Skeletal muscle satellite cell (primary cell): ENCODE measurements at regions not wholly inside any gene's neighbourhood (a gene's known extent, or its start where the extent isn't known, plus 50 kb on each side); places are given as distances from the start of the nearest gene placed in this dataset.

Experiments
- H3K27me3 ChIP-seq: 2 replicates; pipeline ENCODE4 v1.7.0; 2013; ENCODE audit warnings: low read length; ENCODE audit not compliant: control insufficient read depth, insufficient read depth
- H3K36me3 ChIP-seq: 2 replicates; pipeline ENCODE4 v1.7.0; 2013; ENCODE audit warnings: mild to moderate bottlenecking, control low read depth, low read length; ENCODE audit not compliant: insufficient read depth
- H3K4me1 ChIP-seq: 2 replicates; pipeline ENCODE4 v1.7.0; 2013; ENCODE audit warnings: low read length; ENCODE audit not compliant: control insufficient read depth, insufficient read depth
- H3K4me2 ChIP-seq: 2 replicates; pipeline ENCODE4 v1.7.0; 2013; ENCODE audit warnings: mild to moderate bottlenecking, low read length
- H3K4me3 ChIP-seq: 2 replicates; pipeline ENCODE4 v1.7.0; 2013; ENCODE audit warnings: low read length
- H3K9ac ChIP-seq: 2 replicates; pipeline ENCODE4 v1.7.0; 2013; ENCODE audit warnings: mild to moderate bottlenecking, low read depth, low read length, moderate library complexity
- H3K9me3 ChIP-seq: replicated peaks from 2 replicates; pipeline ENCODE4 v1.7.0; 2013; ENCODE audit warnings: mild to moderate bottlenecking, control low read depth, low read length

- Histone ChIP-seq H3K9me3 (no peaks in the 10 kb centered on the region), H3K9ac (no peak overlapping the region), H3K4me2 (no peak overlapping the region), H3K4me3 (no peak overlapping the region), H3K4me1 (no peaks in the 10 kb centered on the region), H3K27me3 (peaks cover 20% of the 10 kb centered on the region), H3K36me3 (no peaks in the 10 kb centered on the region)
Measured at GRCh38 chrX:40325161-40325560, 227.4 kb upstream of the BCOR start.

GRCh38 chrX:40323977-40324376 lies 226.2 kb upstream of the BCOR start:
- no peaks in the 10 kb centered on the region for H3K9me3 ChIP-seq
- H3K4me3 ChIP-seq, result no peak overlapping the region
- no peaks in the 10 kb centered on the region for H3K36me3 ChIP-seq
- H3K4me1 ChIP-seq, result no peaks in the 10 kb centered on the region
- H3K27me3 ChIP-seq, result peaks cover 20% of the 10 kb centered on the region
- H3K9ac ChIP-seq, result no peak overlapping the region
- no peak overlapping the region for H3K4me2 ChIP-seq

GRCh38 chrX:40320819-40321218 lies 223.1 kb upstream of the BCOR start:
- peaks cover 18% of the 10 kb centered on the region for H3K27me3 ChIP-seq
- no peak overlapping the region for H3K4me3 ChIP-seq
- peaks cover 8% of the 10 kb centered on the region for H3K9me3 ChIP-seq
- no peak overlapping the region for H3K9ac ChIP-seq
- no peaks in the 10 kb centered on the region for H3K36me3 ChIP-seq
- H3K4me2 ChIP-seq, result no peak overlapping the region
- H3K4me1 ChIP-seq, result no peaks in the 10 kb centered on the region

GRCh38 chrX:40318801-40319200 lies 221.0 kb upstream of the BCOR start:
- Histone ChIP-seq H3K27me3 (peaks cover 18% of the 10 kb centered on the region), H3K36me3 (no peaks in the 10 kb centered on the region), H3K4me3 (no peak overlapping the region)

GRCh38 chrX:40318076-40318475 lies 220.3 kb upstream of the BCOR start:
- Histone ChIP-seq H3K9me3 (peaks cover 11% of the 10 kb centered on the region), H3K36me3 (no peaks in the 10 kb centered on the region), H3K4me1 (no peaks in the 10 kb centered on the region)

More at GRCh38 chrX:40318801-40319200, 221.0 kb upstream of the BCOR start:
- Histone ChIP-seq H3K4me1 (no peaks in the 10 kb centered on the region), H3K4me2 (no peak overlapping the region), H3K9me3 (peaks cover 11% of the 10 kb centered on the region), H3K9ac (no peak overlapping the region)

GRCh38 chrX:40316502-40316901 lies 218.7 kb upstream of the BCOR start:
- Histone ChIP-seq H3K4me3 (no peak overlapping the region), H3K4me2 (no peak overlapping the region), H3K4me1 (no peaks in the 10 kb centered on the region), H3K9me3 (peaks cover 11% of the 10 kb centered on the region), H3K27me3 (peaks cover 14% of the 10 kb centered on the region), H3K36me3 (no peaks in the 10 kb centered on the region), H3K9ac (no peak overlapping the region)

More at GRCh38 chrX:40318076-40318475, 220.3 kb upstream of the BCOR start:
- no peak overlapping the region for H3K4me3 ChIP-seq
- H3K9ac ChIP-seq, result no peak overlapping the region
- H3K4me2 ChIP-seq, result no peak overlapping the region
- peaks cover 15% of the 10 kb centered on the region for H3K27me3 ChIP-seq

GRCh38 chrX:40314070-40314469 lies 216.3 kb upstream of the BCOR start:
- no peaks in the 10 kb centered on the region for H3K36me3 ChIP-seq
- no peak overlapping the region for H3K9ac ChIP-seq
- no peak overlapping the region for H3K4me3 ChIP-seq
- no peak overlapping the region for H3K4me2 ChIP-seq
- H3K27me3 ChIP-seq, result peaks cover 13% of the 10 kb centered on the region
- no peaks in the 10 kb centered on the region for H3K4me1 ChIP-seq
- H3K9me3 ChIP-seq, result peaks cover 11% of the 10 kb centered on the region

- H3K36me3 ChIP-seq, result no peaks in the 10 kb centered on the region
- H3K4me3 ChIP-seq, result no peak overlapping the region
- peaks cover 11% of the 10 kb centered on the region for H3K9me3 ChIP-seq
- peaks cover 16% of the 10 kb centered on the region for H3K27me3 ChIP-seq
- H3K4me2 ChIP-seq, result no peak overlapping the region
- H3K9ac ChIP-seq, result no peak overlapping the region
- no peaks in the 10 kb centered on the region for H3K4me1 ChIP-seq
Measured at GRCh38 chrX:40313269-40313668, 215.5 kb upstream of the BCOR start.

GRCh38 chrX:40310447-40310846 lies 212.7 kb upstream of the BCOR start:
- Histone ChIP-seq H3K4me2 (no peak overlapping the region), H3K4me3 (no peak overlapping the region), H3K27me3 (peaks cover 18% of the 10 kb centered on the region), H3K36me3 (no peaks in the 10 kb centered on the region), H3K9ac (no peak overlapping the region), H3K4me1 (no peaks in the 10 kb centered on the region), H3K9me3 (no peaks in the 10 kb centered on the region)

GRCh38 chrX:40310016-40310415 lies 212.3 kb upstream of the BCOR start:
- Histone ChIP-seq H3K9ac (no peak overlapping the region), H3K9me3 (no peaks in the 10 kb centered on the region), H3K36me3 (no peaks in the 10 kb centered on the region), H3K4me3 (no peak overlapping the region), H3K4me1 (no peaks in the 10 kb centered on the region), H3K27me3 (peaks cover 18% of the 10 kb centered on the region), H3K4me2 (no peak overlapping the region)

- no peaks in the 10 kb centered on the region for H3K36me3 ChIP-seq
- no peaks in the 10 kb centered on the region for H3K9me3 ChIP-seq
- H3K4me2 ChIP-seq, result no peak overlapping the region
Measured at GRCh38 chrX:40307871-40308270, 210.1 kb upstream of the BCOR start.

GRCh38 chrX:40304115-40304514 lies 206.4 kb upstream of the BCOR start:
- Histone ChIP-seq H3K27me3 (peaks cover 20% of the 10 kb centered on the region), H3K4me3 (no peak overlapping the region), H3K9ac (no peak overlapping the region), H3K4me2 (no peak overlapping the region), H3K9me3 (no peaks in the 10 kb centered on the region), H3K4me1 (no peaks in the 10 kb centered on the region), H3K36me3 (no peaks in the 10 kb centered on the region)

More at GRCh38 chrX:40307871-40308270, 210.1 kb upstream of the BCOR start:
- no peaks in the 10 kb centered on the region for H3K4me1 ChIP-seq
- no peak overlapping the region for H3K4me3 ChIP-seq
- peaks cover 18% of the 10 kb centered on the region for H3K27me3 ChIP-seq
- no peak overlapping the region for H3K9ac ChIP-seq
